ENCODE measurements at regions not wholly inside any gene's neighbourhood (a gene's known extent, or its start where the extent isn't known, plus 50 kb on each side); places are given as distances from the start of the nearest gene placed in this dataset.

DNA sequence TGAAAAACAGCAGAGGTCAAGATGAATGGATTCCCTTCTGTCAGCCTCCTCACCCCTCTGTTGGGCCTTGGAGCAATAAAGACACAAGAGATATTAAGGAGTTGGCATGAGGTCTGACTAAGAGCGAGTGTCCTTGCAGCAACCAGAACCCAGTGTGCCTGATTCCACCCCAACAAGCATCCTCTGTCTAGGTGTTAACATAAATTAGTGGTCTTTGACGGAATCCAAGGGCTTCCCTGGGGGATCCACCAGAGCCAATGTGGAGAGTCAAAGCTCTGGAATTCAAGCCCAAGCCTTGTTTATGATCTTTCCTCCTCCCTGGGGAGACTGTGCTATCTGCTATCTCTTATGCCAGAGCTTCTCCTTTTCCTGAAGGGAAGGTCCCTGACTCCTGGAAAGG is 128.1 kb upstream of the SMIM23 start:
- Histone ChIP-seq H3K4me2 (ENCODE audit: low read length) (no peak overlapping the region), H3K9me2 (ENCODE audit: insufficient read depth, low read length) (no peaks in the 10 kb centered on the region), H3K4me1 (ENCODE audit: insufficient read depth, low read length, poor library complexity, severe bottlenecking) (no peaks in the 10 kb centered on the region), H3K36me3 (ENCODE audit: insufficient read depth, low read length) (no peaks in the 10 kb centered on the region), H3K27ac (ENCODE audit: low read depth, low read length, poor library complexity, severe bottlenecking) (no peak overlapping the region), H3K4me3 (ENCODE audit: low read depth, low read length, poor library complexity, severe bottlenecking) (no peak overlapping the region), H4K20me1 (ENCODE audit: insufficient read depth, low read length) (no peaks in the 10 kb centered on the region), H2AFZ (ENCODE audit: low read length) (no peak overlapping the region), H3K9me3 (ENCODE audit: low read length) (no peaks in the 10 kb centered on the region), H3K79me2 (ENCODE audit: insufficient read depth, low read depth, low read length) (no peaks in the 10 kb centered on the region)
- no peak for TF ChIP-seq CTCF (conservative IDR thresholded peaks at IDR 0.05; ENCODE audit: low read length)
- no peak for TF ChIP-seq EZH2phosphoT487 (IDR thresholded peaks at IDR 0.05; ENCODE audit: borderline replicate concordance, low read depth, low read length)
- POLR2A ChIA-PET, result interaction anchor here (0.6 kb wide), 1 partner anchor 10 kb away, joined by 3 read pairs; no protein-coding TSS in a partner anchor
- CTCF ChIA-PET (ENCODE audit: unreplicated experiment), result no interaction called here
- no TSS peak for BruUV-seq (replicated peaks)
- intact Hi-C loops (cut with micrococcal nuclease; ENCODE audit: unreplicated experiment), result no loop called here
- DNase-seq (ENCODE audit: low spot score), result no peak

- Histone ChIP-seq H3K36me3 (ENCODE audit: insufficient read depth, low read length) (no peaks in the 10 kb centered on the region), H4K20me1 (ENCODE audit: insufficient read depth, low read length) (no peaks in the 10 kb centered on the region), H2AFZ (ENCODE audit: low read length) (no peak overlapping the region), H3K4me2 (ENCODE audit: low read length) (no peak overlapping the region), H3K4me3 (ENCODE audit: low read depth, low read length, poor library complexity, severe bottlenecking) (no peak overlapping the region), H3K79me2 (ENCODE audit: insufficient read depth, low read depth, low read length) (no peaks in the 10 kb centered on the region), H3K9me3 (ENCODE audit: low read length) (no peaks in the 10 kb centered on the region), H3K9me2 (ENCODE audit: insufficient read depth, low read length) (no peaks in the 10 kb centered on the region), H3K27ac (ENCODE audit: low read depth, low read length, poor library complexity, severe bottlenecking) (no peak overlapping the region), H3K4me1 (ENCODE audit: insufficient read depth, low read length, poor library complexity, severe bottlenecking) (no peaks in the 10 kb centered on the region)
- CTCF ChIA-PET (ENCODE audit: unreplicated experiment), result no interaction called here
- intact Hi-C loops (cut with micrococcal nuclease; ENCODE audit: unreplicated experiment), result no loop called here
- POLR2A ChIA-PET, result no interaction called here
- TF ChIP-seq EZH2phosphoT487 (IDR thresholded peaks at IDR 0.05; ENCODE audit: borderline replicate concordance, low read depth, low read length) (no peak), CTCF (conservative IDR thresholded peaks at IDR 0.05; ENCODE audit: low read length) (no peak)
- DNase-seq (ENCODE audit: low spot score), result no peak
- no TSS peak for BruUV-seq (replicated peaks)
Measured at GRCh38 chr5:171659896-171660295, 125.7 kb upstream of the SMIM23 start.

DNA sequence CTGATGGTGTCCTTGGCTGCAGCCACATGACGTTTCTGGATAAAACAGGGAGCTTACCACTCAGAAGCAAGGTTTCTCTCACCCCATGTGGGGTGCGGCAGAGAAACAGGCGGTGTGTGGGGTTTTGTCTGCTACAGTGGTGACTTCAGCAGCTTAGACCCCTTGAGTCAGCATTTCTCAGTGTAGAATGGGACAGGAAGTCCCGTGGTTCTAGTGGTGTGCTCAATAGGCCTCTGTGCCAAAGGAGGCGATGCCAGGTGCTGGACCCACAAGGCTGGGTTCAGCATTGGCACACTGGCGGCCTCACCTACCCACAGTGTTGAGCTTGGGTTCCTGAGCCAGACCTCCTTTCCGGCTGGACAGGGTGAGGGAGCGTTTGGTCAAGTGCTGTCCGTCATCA is 125.2 kb upstream of the SMIM23 start:
- TF ChIP-seq EZH2phosphoT487 (IDR thresholded peaks at IDR 0.05; ENCODE audit: borderline replicate concordance, low read depth, low read length) (no peak), CTCF (conservative IDR thresholded peaks at IDR 0.05; ENCODE audit: low read length) (no peak)
- no peaks in the 10 kb centered on the region for H3K9me3 ChIP-seq (ENCODE audit: low read length)
- BruUV-seq (replicated peaks), result no TSS peak
- DNase-seq (ENCODE audit: low spot score), result no peak
- H4K20me1 ChIP-seq (ENCODE audit: insufficient read depth, low read length), result no peaks in the 10 kb centered on the region
- no peaks in the 10 kb centered on the region for H3K79me2 ChIP-seq (ENCODE audit: insufficient read depth, low read depth, low read length)
- POLR2A ChIA-PET, result no interaction called here
- H3K4me1 ChIP-seq (ENCODE audit: insufficient read depth, low read length, poor library complexity, severe bottlenecking), result no peaks in the 10 kb centered on the region
- H3K4me2 ChIP-seq (ENCODE audit: low read length), result no peak overlapping the region
- CTCF ChIA-PET (ENCODE audit: unreplicated experiment), result no interaction called here
- no peak overlapping the region for H3K27ac ChIP-seq (ENCODE audit: low read depth, low read length, poor library complexity, severe bottlenecking)
- no peaks in the 10 kb centered on the region for H3K36me3 ChIP-seq (ENCODE audit: insufficient read depth, low read length)
- H2AFZ ChIP-seq (ENCODE audit: low read length), result no peak overlapping the region
- H3K4me3 ChIP-seq (ENCODE audit: low read depth, low read length, poor library complexity, severe bottlenecking), result no peak overlapping the region
- intact Hi-C loops (cut with micrococcal nuclease; ENCODE audit: unreplicated experiment), result no loop called here
- no peaks in the 10 kb centered on the region for H3K9me2 ChIP-seq (ENCODE audit: insufficient read depth, low read length)

Data from OCI-LY7 (cell line).